Naive thymus-derived CD4-positive, alpha-beta T cell (primary cell): ENCODE measurements at regions not wholly inside any gene's neighbourhood (a gene's known extent, or its start where the extent isn't known, plus 50 kb on each side); places are given as distances from the start of the nearest gene placed in this dataset.
"Not testable (repeated sequence)": the region's sequence is repeated elsewhere in the genome, so short reads cannot be mapped to it uniquely, and the experiment has no call there.

Experiments used
- ATAC-seq: fragments of 150-1000 bp; cut with Tn5 transposase; 2 replicates; pipeline ENCODE4 v1.10.0; 2021; ENCODE audit warnings: mild to moderate bottlenecking, moderate library complexity
- CTCF ChIA-PET: fragments of 350-600 bp; sonication (Branson Sonifier 250); formaldehyde crosslinking; loops from one replicate; lab custom pipeline; 2021; ENCODE audit warnings: antibody characterized with exemption; lab: Charles Lee
- POLR2A ChIA-PET: fragments of 350-600 bp; sonication (Branson Sonifier 250); formaldehyde crosslinking; loops from one replicate; lab custom pipeline; 2021; ENCODE audit warnings: antibody characterized with exemption, inconsistent platforms; lab: Charles Lee
- DNase-seq, 9 donors: peaks; one replicate each; pipeline versions ENCODE4 v3.0.0 to v3.0.0-alpha.2; 2020 to 2022; ENCODE audit warnings: mixed read lengths in 1 of 9
- H3K27ac ChIP-seq: one replicate; pipeline ENCODE4 v1.7.0; 2013; ENCODE audit warnings: mild to moderate bottlenecking, low read depth, low read length, moderate library complexity
- H3K27me3 ChIP-seq, 2 donors: one replicate each; pipeline ENCODE4 v1.7.0; 2013; ENCODE audit warnings: low read length in 2 of 2, mild to moderate bottlenecking in 2 of 2, moderate library complexity in 2 of 2; ENCODE audit not compliant: control insufficient read depth in 2 of 2, insufficient read depth in 2 of 2
- H3K36me3 ChIP-seq, 3 experiments: 1 replicate in 2 of 3; 2 replicates in 1 of 3; pipeline ENCODE4 v1.7.0; 2013; ENCODE audit warnings: low read length in 3 of 3, mild to moderate bottlenecking in 3 of 3, moderate library complexity in 1 of 3; ENCODE audit not compliant: insufficient read depth in 3 of 3, control insufficient read depth in 2 of 3
- H3K4me1 ChIP-seq, 2 donors: one replicate each; pipeline ENCODE4 v1.7.0; 2013; ENCODE audit warnings: low read length in 2 of 2, mild to moderate bottlenecking in 2 of 2, moderate library complexity in 1 of 2; ENCODE audit not compliant: control insufficient read depth in 2 of 2, insufficient read depth in 2 of 2
- H3K4me3 ChIP-seq: 2 replicates; pipeline ENCODE4 v1.7.0; 2013; ENCODE audit warnings: mild to moderate bottlenecking, low read length
- H3K9me3 ChIP-seq, 3 experiments: 1 replicate in 2 of 3; 2 replicates in 1 of 3; pipeline ENCODE4 v1.7.0; 2013; ENCODE audit warnings: low read length in 3 of 3; ENCODE audit not compliant: control insufficient read depth in 2 of 3
- H3K27ac Mint-ChIP-seq, 9 donors: one replicate each; pipeline ENCODE4 v1.8.0; 2020 to 2022; ENCODE audit warnings: mixed read lengths in 9 of 9, mild to moderate bottlenecking in 8 of 9, moderate library complexity in 5 of 9, inconsistent platforms in 2 of 9
- H3K27me3 Mint-ChIP-seq, 5 donors: one replicate each; pipeline ENCODE4 v1.8.0; 2021 to 2022; ENCODE audit warnings: mixed read lengths in 5 of 5, mild to moderate bottlenecking in 1 of 5
- H3K36me3 Mint-ChIP-seq, 5 donors: one replicate each; pipeline ENCODE4 v1.8.0; 2020 to 2022; ENCODE audit warnings: mixed read lengths in 5 of 5, mild to moderate bottlenecking in 3 of 5, inconsistent platforms in 1 of 5
- H3K4me1 Mint-ChIP-seq, 7 donors: one replicate each; pipeline ENCODE4 v1.8.0; 2020 to 2022; ENCODE audit warnings: mixed read lengths in 7 of 7, mild to moderate bottlenecking in 3 of 7, inconsistent platforms in 1 of 7
- H3K4me3 Mint-ChIP-seq, 10 donors: one replicate each; pipeline ENCODE4 v1.8.0; 2020 to 2022; ENCODE audit warnings: mild to moderate bottlenecking in 10 of 10, mixed read lengths in 10 of 10, moderate library complexity in 6 of 10, inconsistent platforms in 2 of 10
- H3K9me3 Mint-ChIP-seq, 11 donors: one replicate each; pipeline ENCODE4 v1.8.0; 2020 to 2022; ENCODE audit warnings: mixed read lengths in 11 of 11, mild to moderate bottlenecking in 4 of 11, inconsistent platforms in 1 of 11, moderate library complexity in 1 of 11
- intact Hi-C, 2 donors: fragments of 100-400 bp; cut with micrococcal nuclease; formaldehyde crosslinking; loops; one replicate each; pipeline ENCODE4 v1.15.1; 2023

DNA sequence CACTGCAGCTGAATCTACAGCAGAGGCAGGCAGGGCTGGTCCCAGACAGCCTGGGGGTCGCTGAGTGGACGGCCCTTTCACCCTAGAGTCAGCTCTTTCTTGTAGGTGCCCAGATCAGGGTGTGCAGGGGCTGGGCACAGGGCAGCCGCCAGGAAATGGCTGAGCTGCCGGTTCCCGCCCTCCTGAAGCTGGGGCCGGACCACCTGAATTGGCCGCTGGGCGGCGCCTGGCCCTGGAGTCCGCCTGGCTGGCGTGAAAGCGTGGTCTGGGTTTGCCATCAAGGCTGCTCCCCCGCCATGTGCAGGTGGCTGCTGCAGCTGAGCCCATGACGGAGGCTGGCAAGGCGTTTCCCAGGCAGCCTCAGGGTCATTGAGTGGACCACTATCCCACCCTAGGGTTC, 85.7 kb downstream of the POTEM start:
- H3K4me3 ChIP-seq, H3K4me3 Mint-ChIP-seq, POLR2A ChIA-PET, H3K4me1 Mint-ChIP-seq, H3K27ac Mint-ChIP-seq, H3K9me3 ChIP-seq, DNase-seq, H3K36me3 Mint-ChIP-seq, H3K9me3 Mint-ChIP-seq, CTCF ChIA-PET, ATAC-seq, H3K36me3 ChIP-seq, H3K27me3 ChIP-seq, H3K27ac ChIP-seq, intact Hi-C loops, H3K4me1 ChIP-seq, H3K27me3 Mint-ChIP-seq: not testable (repeated sequence)

GRCh38 chr14:19053426-19054050, 86.3 kb downstream of the POTEM start:
- H3K4me3 Mint-ChIP-seq, DNase-seq, CTCF ChIA-PET, H3K4me3 ChIP-seq, POLR2A ChIA-PET, H3K27ac ChIP-seq, H3K36me3 ChIP-seq, H3K36me3 Mint-ChIP-seq, H3K9me3 Mint-ChIP-seq, H3K9me3 ChIP-seq, H3K27me3 ChIP-seq, H3K27me3 Mint-ChIP-seq, H3K4me1 ChIP-seq, H3K27ac Mint-ChIP-seq, H3K4me1 Mint-ChIP-seq, intact Hi-C loops: not testable (repeated sequence)
- ATAC-seq: peak; percentile 44

DNA sequence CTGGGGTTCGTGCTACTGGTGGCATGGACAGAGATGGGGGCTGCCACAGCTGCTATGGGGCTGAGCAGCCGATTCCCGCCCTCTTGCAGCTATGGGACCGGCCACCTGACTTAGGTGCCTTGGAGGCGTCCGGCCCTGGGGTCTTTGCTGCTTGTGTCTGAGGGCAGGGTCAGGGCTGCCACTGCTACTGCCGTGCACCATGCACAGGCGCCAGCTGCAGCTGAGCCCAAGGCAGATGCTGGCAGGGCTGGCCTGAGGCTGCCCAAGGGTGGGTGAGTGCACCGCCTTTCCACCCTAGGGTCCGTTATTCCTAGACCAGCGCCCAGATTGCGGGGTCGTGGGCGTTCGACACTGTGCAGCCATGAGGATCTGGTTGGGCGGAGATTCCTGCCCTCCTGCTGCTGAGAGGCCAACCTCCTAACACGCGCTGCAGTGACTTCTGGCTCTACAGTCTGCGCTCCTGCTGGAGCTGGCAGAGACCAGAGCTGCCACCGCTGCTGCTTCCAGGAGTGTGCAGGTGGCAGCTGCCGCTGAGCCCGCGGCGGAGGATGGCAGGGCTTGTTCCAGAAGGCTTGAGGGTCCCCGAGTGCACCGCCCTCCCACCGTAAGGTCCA, 87.0 kb downstream of the POTEM start:
- H3K27ac ChIP-seq, H3K4me3 ChIP-seq, H3K4me1 Mint-ChIP-seq, H3K27ac Mint-ChIP-seq, H3K9me3 ChIP-seq, H3K4me1 ChIP-seq, H3K9me3 Mint-ChIP-seq, H3K27me3 ChIP-seq, POLR2A ChIA-PET, H3K36me3 Mint-ChIP-seq, H3K4me3 Mint-ChIP-seq, intact Hi-C loops, DNase-seq, H3K27me3 Mint-ChIP-seq, CTCF ChIA-PET, H3K36me3 ChIP-seq, ATAC-seq: not testable (repeated sequence)

GRCh38 chr14:19054934-19055333, 87.7 kb downstream of the POTEM start:
- H3K4me3 ChIP-seq, H3K27me3 Mint-ChIP-seq, CTCF ChIA-PET, H3K9me3 Mint-ChIP-seq, H3K27me3 ChIP-seq, H3K27ac ChIP-seq, H3K36me3 Mint-ChIP-seq, POLR2A ChIA-PET, H3K4me3 Mint-ChIP-seq, H3K27ac Mint-ChIP-seq, ATAC-seq, DNase-seq, H3K4me1 ChIP-seq, H3K36me3 ChIP-seq, intact Hi-C loops, H3K9me3 ChIP-seq, H3K4me1 Mint-ChIP-seq: not testable (repeated sequence)

DNA sequence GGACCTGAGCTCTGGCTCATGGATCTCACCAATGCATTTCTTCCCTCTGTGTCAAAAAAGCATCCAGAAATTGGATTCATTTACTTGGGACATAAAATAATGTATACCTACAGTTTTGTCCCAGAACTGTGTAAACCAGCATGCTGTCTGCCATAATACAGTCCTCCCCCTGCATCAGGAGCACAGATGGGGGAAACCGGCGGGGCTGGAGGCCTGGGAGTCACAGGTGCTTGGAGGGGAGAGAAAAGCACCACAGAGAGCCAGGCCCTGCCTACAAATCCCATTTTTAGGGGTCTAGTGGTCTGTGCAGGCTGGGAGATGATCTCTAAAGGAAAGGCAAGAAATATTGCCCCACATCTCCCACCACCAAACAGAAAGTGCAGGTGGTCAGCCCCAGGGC, 91.8 kb downstream of the POTEM start:
- H3K27ac Mint-ChIP-seq, intact Hi-C loops, H3K27ac ChIP-seq, H3K4me3 Mint-ChIP-seq, H3K27me3 Mint-ChIP-seq, H3K36me3 ChIP-seq, H3K27me3 ChIP-seq, H3K4me3 ChIP-seq, H3K36me3 Mint-ChIP-seq, CTCF ChIA-PET, ATAC-seq, H3K4me1 ChIP-seq, H3K9me3 ChIP-seq, POLR2A ChIA-PET, H3K9me3 Mint-ChIP-seq, H3K4me1 Mint-ChIP-seq: not testable (repeated sequence)
- DNase-seq: peak in 1 of 9 donors; percentile 16

- H3K36me3 Mint-ChIP-seq, H3K27me3 Mint-ChIP-seq, POLR2A ChIA-PET, CTCF ChIA-PET, H3K27me3 ChIP-seq, H3K27ac Mint-ChIP-seq, intact Hi-C loops, H3K9me3 ChIP-seq, H3K36me3 ChIP-seq, H3K4me1 Mint-ChIP-seq, H3K4me3 Mint-ChIP-seq, H3K27ac ChIP-seq, H3K9me3 Mint-ChIP-seq, DNase-seq, H3K4me1 ChIP-seq, H3K4me3 ChIP-seq: not testable (repeated sequence)
- ATAC-seq: peak; percentile 20
Observed at GRCh38 chr14:19061689-19062450, 94.6 kb downstream of the POTEM start.

GRCh38 chr14:19068957-19069356, 101.7 kb downstream of the POTEM start:
- H3K27me3 Mint-ChIP-seq, CTCF ChIA-PET, H3K36me3 Mint-ChIP-seq, H3K9me3 ChIP-seq, H3K4me3 Mint-ChIP-seq, H3K4me1 Mint-ChIP-seq, H3K4me1 ChIP-seq, H3K27ac ChIP-seq, POLR2A ChIA-PET, H3K4me3 ChIP-seq, ATAC-seq, intact Hi-C loops, H3K36me3 ChIP-seq, H3K9me3 Mint-ChIP-seq, H3K27ac Mint-ChIP-seq, DNase-seq, H3K27me3 ChIP-seq: not testable (repeated sequence)
